GM18909 (cell line): ENCODE measurements at regions not wholly inside any gene's neighbourhood (a gene's known extent, or its start where the extent isn't known, plus 50 kb on each side); places are given as distances from the start of the nearest gene placed in this dataset.
"Not testable (repeated sequence)": the region's sequence is repeated elsewhere in the genome, so short reads cannot be mapped to it uniquely, and the experiment has no call there.

Experiments used
- ATAC-seq: cut with Tn5 transposase; IDR thresholded peaks from one replicate; pipeline ENCODE4 v1.9.1; 2021; ENCODE audit warnings: mild to moderate bottlenecking; ENCODE audit not compliant: unreplicated experiment, poor library complexity

- ATAC-seq: no peak
These were observed 194.6 kb upstream of the RGS17 start for GRCh38 chr6:153325661-153326060.

GRCh38 chr6:153312634-153313033, 181.6 kb upstream of the RGS17 start:
- ATAC-seq: peak; percentile 77

GRCh38 chr6:153309651-153310050, 178.6 kb upstream of the RGS17 start:
- ATAC-seq: no peak

DNA sequence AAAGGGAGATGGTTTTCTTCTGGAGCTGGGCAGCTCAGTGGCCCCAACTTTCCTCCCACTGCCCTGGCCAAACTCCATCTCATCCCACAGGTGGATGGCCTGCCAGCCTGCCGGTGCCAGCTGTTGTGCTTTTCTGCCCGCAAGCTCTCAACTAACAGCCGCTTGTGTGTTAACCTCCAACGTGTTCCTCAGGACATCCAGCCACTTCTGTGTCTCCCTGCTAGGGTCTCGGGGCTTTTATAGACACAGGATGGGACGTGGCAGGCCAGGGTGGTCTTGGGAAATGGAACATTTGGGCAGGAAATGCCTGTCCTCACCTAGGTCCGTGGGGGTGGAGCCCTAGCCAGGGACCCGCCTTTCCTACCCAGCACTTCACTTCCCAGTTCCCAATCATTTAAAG, 171.1 kb upstream of the RGS17 start:
- peak; percentile 19 for ATAC-seq

DNA sequence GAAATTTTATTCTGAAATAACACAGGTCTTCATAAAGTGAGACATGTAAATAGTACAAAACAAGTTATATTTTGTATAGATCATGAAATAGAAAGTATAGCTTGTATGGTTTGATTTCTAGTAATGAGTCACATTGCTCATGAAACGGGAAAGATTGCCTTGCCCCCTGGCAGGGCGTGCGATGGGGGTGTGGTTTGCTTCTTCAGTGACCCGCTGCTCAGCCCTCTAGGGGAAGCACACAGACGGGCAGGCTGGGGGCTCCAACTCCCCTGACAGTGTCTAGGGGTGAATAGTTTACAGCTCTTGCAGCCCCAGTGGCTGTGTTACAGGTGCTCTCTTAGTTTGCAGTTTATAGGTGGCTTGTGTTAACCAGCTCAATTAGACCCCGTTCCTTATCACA, 170.5 kb upstream of the RGS17 start:
- ATAC-seq: peak; percentile 80

GRCh38 chr6:153282456-153282855, 151.4 kb upstream of the RGS17 start:
- not testable (repeated sequence) for ATAC-seq

DNA sequence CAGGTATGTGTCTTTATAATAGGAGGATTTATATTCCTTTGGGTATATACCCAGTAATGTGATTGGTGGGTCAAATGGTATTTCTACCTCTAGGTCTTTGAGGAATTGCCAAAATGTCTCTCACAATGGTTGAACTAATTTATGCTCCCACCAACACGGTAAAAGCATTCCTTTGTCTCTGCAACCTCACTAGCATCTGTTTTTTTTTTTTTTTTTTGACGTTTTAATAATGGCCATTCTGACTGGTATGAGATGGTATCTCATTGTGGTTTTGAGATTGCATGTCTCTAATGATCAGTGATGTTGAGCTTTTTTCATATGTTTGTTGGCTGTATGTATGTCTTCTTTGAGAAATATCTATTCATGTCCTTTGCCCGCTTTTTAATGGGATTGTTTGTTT, 144.9 kb upstream of the RGS17 start:
- ATAC-seq: no peak

GRCh38 chr6:153272201-153272980, 141.3 kb upstream of the RGS17 start:
- no peak for ATAC-seq

DNA sequence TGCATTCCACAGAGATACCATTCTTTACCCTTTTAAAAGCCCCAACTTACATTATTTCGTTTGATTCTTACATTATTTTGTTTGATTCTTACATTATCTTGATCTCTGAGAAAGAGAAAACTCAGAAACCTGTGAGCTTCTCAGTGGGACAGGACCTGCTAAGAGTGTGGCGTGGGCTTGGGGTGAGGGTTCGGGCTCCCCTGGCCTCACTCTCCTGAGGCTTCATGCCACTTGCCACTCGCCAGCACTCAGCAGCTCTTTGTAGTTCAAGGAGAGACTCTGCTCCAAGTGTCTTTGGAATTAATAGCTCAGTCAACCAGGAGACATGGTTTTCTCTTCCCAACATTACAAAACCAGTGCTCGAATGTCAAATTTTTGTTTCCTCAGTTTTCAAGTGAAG, 132.4 kb upstream of the RGS17 start:
- ATAC-seq: no peak

- no peak for ATAC-seq
These were observed 120.2 kb upstream of the RGS17 start for GRCh38 chr6:153251326-153251725.

GRCh38 chr6:153237670-153238069, 106.6 kb upstream of the RGS17 start:
- ATAC-seq: no peak

- ATAC-seq: no peak
These were observed 100.1 kb upstream of the RGS17 start for GRCh38 chr6:153231048-153231646.

DNA sequence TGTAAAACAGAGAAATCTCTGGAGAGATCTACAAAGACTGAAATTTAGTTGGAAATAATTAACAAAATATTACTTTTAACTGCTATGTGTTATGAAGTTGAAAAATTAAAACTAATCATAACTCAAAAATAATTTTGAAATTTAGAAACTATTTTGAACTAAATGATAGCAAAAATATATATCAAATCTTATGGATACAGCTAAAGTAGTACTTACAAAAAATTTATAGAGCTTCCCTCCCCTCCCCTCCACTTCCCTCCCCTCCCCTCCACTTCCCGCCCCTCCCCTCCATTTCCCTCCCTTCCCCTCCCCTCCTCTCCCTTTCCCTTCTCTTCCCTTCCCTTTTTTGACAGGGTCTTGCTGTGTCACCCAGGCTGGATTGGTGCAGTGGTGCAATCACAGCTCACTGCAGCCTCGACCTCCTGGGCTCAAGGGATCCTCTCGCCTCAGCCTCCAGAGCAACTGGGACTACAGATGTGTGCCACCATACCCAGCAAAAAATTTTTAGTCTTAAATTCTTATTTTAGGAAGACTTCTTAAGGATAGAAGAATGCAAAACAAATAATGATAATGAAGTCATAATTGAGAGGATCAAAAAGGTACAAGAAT, 87.2 kb upstream of the RGS17 start:
- no peak for ATAC-seq

DNA sequence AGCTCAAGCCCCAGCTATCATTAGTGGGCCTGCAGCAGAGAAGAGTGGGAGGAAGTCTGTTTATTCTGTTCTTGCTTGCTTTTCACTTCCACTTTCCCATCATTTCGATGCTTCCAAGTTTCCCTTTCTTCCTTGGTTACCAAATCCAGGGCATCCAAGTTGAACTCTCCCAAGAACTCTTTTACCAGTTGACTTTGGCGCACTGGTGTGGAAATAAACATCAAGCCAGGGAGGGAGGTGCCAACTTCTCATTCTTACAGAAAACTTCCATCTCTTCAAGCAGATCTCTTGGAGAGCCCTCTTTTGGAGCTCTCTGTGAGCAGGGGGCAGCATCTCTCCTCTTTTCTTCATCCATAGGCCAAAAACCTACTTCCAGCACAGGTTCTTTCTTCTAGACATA, 85.7 kb upstream of the RGS17 start:
- ATAC-seq: no peak

DNA sequence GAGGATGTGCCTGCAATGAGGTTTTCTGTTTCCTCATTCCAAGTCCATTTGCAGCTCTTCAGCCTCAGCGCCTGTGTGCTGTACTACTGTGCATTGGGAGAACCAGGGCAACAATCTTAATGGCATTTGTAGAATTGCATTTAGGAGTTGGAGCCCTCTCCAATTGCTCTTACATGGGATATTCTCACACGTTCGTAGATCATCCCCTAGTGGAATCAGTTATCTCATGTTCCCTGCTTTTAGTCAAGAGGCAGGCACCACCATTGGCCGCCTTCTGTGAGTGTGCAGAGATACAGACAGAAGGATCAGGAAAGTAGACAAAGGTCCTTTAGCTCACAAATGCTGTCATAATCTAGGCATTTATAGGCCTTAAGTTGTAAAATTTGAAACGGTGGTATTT, 84.2 kb upstream of the RGS17 start:
- no peak for ATAC-seq

- no peak for ATAC-seq
These were observed 83.4 kb upstream of the RGS17 start for GRCh38 chr6:153214436-153214835.

DNA sequence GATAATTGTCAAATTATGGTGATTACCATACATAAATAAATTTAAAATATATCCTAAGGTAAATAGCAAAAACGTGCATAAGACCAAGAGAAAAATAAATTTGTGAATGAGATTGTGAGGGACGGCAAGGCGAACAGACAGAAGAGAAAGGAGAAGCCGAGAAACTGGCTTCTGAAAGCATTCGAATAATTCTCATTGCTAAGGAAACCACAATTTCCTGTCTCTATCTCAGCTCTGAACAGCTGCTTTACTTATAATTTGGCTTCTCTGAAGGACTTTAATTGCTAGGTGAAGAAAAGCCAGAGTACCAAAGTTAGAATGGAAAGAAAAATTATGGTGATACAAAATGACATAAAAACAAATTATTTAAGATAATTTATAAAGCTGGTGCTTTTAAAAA, 79.0 kb upstream of the RGS17 start:
- ATAC-seq: peak; percentile 95

GRCh38 chr6:153208706-153209105, 77.6 kb upstream of the RGS17 start:
- ATAC-seq: no peak

DNA sequence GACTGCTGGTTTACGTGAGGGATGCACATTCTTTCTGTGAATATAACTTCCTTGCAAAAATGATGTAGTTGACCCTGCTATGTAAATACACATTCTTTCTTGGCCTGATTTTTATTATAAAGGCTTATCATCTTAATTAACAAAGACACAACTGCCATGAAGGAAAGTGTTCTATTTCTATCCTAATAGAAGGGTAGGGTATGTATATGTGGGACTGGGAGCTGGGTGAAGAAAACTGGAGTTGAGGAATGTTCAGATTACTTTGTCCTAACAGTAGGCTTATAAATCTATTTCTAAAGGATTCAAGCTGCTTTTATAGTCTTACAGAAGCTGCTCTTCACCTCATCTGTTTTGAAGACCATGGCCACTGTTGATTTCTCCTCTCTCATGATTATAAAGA, 76.5 kb upstream of the RGS17 start:
- ATAC-seq: no peak

DNA sequence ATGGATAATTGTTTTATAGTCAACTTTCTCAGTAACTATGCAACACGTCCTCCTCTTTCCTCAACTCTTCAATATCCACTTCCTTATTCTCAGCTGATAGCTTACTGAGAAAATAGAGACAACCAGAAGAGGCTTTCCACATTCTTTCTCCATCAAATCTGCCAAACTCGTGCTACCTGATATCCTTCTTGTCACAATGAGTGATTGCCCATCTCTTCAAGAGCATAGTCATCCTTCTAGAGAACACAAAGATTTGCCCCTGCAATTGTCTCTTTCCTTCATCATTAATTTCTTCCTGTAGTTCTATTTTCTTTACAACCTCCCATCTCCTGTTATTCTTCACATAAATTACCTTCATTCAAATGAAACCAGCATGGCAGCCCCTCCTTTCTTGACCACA, 75.9 kb upstream of the RGS17 start:
- ATAC-seq: no peak

- no peak for ATAC-seq
These were observed 62.1 kb upstream of the RGS17 start for GRCh38 chr6:153192943-153193885.
